ENCODE measurements at regions not wholly inside any gene's neighbourhood (a gene's known extent, or its start where the extent isn't known, plus 50 kb on each side); places are given as distances from the start of the nearest gene placed in this dataset.

DNA sequence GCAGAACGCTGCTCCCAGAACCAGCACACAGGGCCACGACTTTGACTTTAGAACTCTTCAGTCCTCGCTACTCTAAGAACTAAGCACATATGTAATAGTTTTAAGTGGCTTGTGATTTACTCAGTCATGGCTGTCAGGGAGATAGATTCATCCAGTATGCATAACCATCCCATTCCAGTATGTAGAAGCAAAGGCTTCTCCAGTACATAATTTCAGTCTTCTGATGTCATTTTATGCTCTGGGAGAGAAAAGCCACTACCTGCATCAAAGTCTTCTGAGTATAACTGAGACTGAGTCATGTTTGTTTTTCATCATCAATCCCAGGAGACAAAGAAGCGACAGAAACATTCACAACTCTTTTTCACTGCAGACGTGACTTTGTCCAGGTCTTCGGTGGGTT is 885.7 kb downstream of the PLA2G4A start:
- no peaks in the 10 kb centered on the region for H3K9me2 ChIP-seq (replicated peaks; ENCODE audit: insufficient read depth, low read length)
- H3K27me3 ChIP-seq (replicated peaks; ENCODE audit: insufficient read depth, low read length): no peaks in the 10 kb centered on the region
- H3K4me1 ChIP-seq (ENCODE audit: low read length): no peaks in the 10 kb centered on the region
- H3K9ac ChIP-seq (ENCODE audit: low read length): no peak overlapping the region
- no peaks in the 10 kb centered on the region for H3K9me3 ChIP-seq (replicated peaks; ENCODE audit: insufficient read depth, low read length)
- TF ChIP-seq EZH2 (optimal IDR thresholded peaks at IDR 0.05; ENCODE audit: low read depth, low read length) (no peak), EZH2phosphoT487 (IDR thresholded peaks at IDR 0.05; ENCODE audit: low read length) (no peak)
- TF ChIP-seq, protein P1, sequence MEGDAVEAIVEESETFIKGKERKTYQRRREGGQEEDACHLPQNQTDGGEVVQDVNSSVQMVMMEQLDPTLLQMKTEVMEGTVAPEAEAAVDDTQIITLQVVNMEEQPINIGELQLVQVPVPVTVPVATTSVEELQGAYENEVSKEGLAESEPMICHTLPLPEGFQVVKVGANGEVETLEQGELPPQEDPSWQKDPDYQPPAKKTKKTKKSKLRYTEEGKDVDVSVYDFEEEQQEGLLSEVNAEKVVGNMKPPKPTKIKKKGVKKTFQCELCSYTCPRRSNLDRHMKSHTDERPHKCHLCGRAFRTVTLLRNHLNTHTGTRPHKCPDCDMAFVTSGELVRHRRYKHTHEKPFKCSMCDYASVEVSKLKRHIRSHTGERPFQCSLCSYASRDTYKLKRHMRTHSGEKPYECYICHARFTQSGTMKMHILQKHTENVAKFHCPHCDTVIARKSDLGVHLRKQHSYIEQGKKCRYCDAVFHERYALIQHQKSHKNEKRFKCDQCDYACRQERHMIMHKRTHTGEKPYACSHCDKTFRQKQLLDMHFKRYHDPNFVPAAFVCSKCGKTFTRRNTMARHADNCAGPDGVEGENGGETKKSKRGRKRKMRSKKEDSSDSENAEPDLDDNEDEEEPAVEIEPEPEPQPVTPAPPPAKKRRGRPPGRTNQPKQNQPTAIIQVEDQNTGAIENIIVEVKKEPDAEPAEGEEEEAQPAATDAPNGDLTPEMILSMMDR (IDR thresholded peaks at IDR 0.05; ENCODE audit: low read length): no peak
- H3K36me3 ChIP-seq (replicated peaks; ENCODE audit: insufficient read depth, low read length): no peaks in the 10 kb centered on the region
- H3K27ac ChIP-seq (ENCODE audit: low read length): no peak overlapping the region
- no peak overlapping the region for H3K4me3 ChIP-seq (ENCODE audit: low read length)
- no peak overlapping the region for H3K4me2 ChIP-seq (ENCODE audit: low read depth, low read length)
- no peaks in the 10 kb centered on the region for H3K79me2 ChIP-seq (ENCODE audit: low read length)
- no peaks in the 10 kb centered on the region for H4K20me1 ChIP-seq (ENCODE audit: insufficient read depth, low read length)
- no peak overlapping the region for H2AFZ ChIP-seq (ENCODE audit: low read length)
- H3F3A ChIP-seq (ENCODE audit: insufficient read depth, low read length): no peaks in the 10 kb centered on the region
- DNase-seq: no peak

DNA sequence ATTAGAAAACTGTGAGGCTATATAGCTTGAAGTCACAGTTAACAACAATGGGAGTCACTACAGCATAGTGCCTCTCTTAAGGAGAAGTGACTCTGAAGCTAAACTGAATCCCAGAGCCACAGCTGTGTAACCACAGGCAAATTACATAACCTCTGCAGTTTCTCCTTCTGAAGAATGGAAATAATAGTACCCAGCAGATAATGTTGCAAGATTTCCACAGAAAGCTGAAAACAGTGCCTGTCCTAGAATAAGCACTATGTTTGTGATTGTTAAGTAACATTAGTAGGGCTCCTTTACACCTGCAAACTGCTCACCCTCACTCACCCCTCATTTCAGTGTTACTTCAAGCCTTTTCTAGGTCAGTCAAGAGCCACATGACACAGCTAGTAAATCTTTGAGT is 886.7 kb downstream of the PLA2G4A start:
- H3K27me3 ChIP-seq (replicated peaks; ENCODE audit: insufficient read depth, low read length): no peaks in the 10 kb centered on the region
- TF ChIP-seq EZH2 (optimal IDR thresholded peaks at IDR 0.05; ENCODE audit: low read depth, low read length) (no peak), EZH2phosphoT487 (IDR thresholded peaks at IDR 0.05; ENCODE audit: low read length) (no peak)
- TF ChIP-seq, protein P1 (IDR thresholded peaks at IDR 0.05; ENCODE audit: low read length): no peak
- no peaks in the 10 kb centered on the region for H3K9me2 ChIP-seq (replicated peaks; ENCODE audit: insufficient read depth, low read length)
- no peaks in the 10 kb centered on the region for H3K36me3 ChIP-seq (replicated peaks; ENCODE audit: insufficient read depth, low read length)
- H3K4me1 ChIP-seq (ENCODE audit: low read length): no peaks in the 10 kb centered on the region
- no peak overlapping the region for H3K9ac ChIP-seq (ENCODE audit: low read length)
- H4K20me1 ChIP-seq (ENCODE audit: insufficient read depth, low read length): no peaks in the 10 kb centered on the region
- no peaks in the 10 kb centered on the region for H3F3A ChIP-seq (ENCODE audit: insufficient read depth, low read length)
- H2AFZ ChIP-seq (ENCODE audit: low read length): no peak overlapping the region
- no peaks in the 10 kb centered on the region for H3K79me2 ChIP-seq (ENCODE audit: low read length)
- H3K27ac ChIP-seq (ENCODE audit: low read length): no peak overlapping the region
- DNase-seq: no peak
- H3K9me3 ChIP-seq (replicated peaks; ENCODE audit: insufficient read depth, low read length): no peaks in the 10 kb centered on the region
- H3K4me3 ChIP-seq (ENCODE audit: low read length): no peak overlapping the region
- no peak overlapping the region for H3K4me2 ChIP-seq (ENCODE audit: low read depth, low read length)

DNA sequence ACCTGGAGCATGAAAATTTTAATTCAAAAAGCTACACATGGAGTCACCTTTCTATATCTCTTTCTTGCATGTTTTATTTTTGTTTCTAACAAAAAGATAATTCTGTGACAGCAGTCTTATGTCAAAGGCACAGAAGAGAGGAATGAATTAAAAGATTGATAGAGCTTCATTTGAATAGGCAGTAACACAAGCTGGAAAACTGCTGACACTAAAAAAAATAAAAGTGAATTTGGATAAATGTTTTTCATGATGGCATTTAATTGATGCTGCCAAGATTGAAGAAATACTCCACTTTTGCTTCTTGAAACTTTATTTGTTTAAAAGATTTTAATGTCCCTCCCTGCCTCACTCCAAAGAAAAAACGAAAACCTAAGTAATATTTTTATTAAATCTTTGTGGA is 887.4 kb downstream of the PLA2G4A start:
- no peaks in the 10 kb centered on the region for H3F3A ChIP-seq (ENCODE audit: insufficient read depth, low read length)
- no peak overlapping the region for H3K9ac ChIP-seq (ENCODE audit: low read length)
- H4K20me1 ChIP-seq (ENCODE audit: insufficient read depth, low read length): no peaks in the 10 kb centered on the region
- H3K27ac ChIP-seq (ENCODE audit: low read length): no peak overlapping the region
- no peaks in the 10 kb centered on the region for H3K9me2 ChIP-seq (replicated peaks; ENCODE audit: insufficient read depth, low read length)
- no peak overlapping the region for H3K4me3 ChIP-seq (ENCODE audit: low read length)
- H3K4me2 ChIP-seq (ENCODE audit: low read depth, low read length): no peak overlapping the region
- no peaks in the 10 kb centered on the region for H3K4me1 ChIP-seq (ENCODE audit: low read length)
- DNase-seq: no peak
- no peaks in the 10 kb centered on the region for H3K27me3 ChIP-seq (replicated peaks; ENCODE audit: insufficient read depth, low read length)
- H3K79me2 ChIP-seq (ENCODE audit: low read length): no peaks in the 10 kb centered on the region
- no peak for TF ChIP-seq EZH2phosphoT487 (IDR thresholded peaks at IDR 0.05; ENCODE audit: low read length)
- TF ChIP-seq, protein P1 (IDR thresholded peaks at IDR 0.05; ENCODE audit: low read length): no peak
- H3K9me3 ChIP-seq (replicated peaks; ENCODE audit: insufficient read depth, low read length): no peaks in the 10 kb centered on the region
- no peaks in the 10 kb centered on the region for H3K36me3 ChIP-seq (replicated peaks; ENCODE audit: insufficient read depth, low read length)
- H2AFZ ChIP-seq (ENCODE audit: low read length): no peak overlapping the region

Measured in MM.1S (cell line).